GM12874 (cell line): ENCODE measurements at regions not wholly inside any gene's neighbourhood (a gene's known extent, or its start where the extent isn't known, plus 50 kb on each side); places are given as distances from the start of the nearest gene placed in this dataset.

ENCODE experiments used
- TF ChIP-seq, protein P1 (sequence below): IDR thresholded peaks from 2 replicates; pipeline ENCODE4 v1.5.1; 2011; ENCODE audit warnings: low read depth, mild to moderate bottlenecking, control low read depth, low read length, moderate library complexity; ENCODE audit not compliant: insufficient read depth

- TF ChIP-seq, protein P1, sequence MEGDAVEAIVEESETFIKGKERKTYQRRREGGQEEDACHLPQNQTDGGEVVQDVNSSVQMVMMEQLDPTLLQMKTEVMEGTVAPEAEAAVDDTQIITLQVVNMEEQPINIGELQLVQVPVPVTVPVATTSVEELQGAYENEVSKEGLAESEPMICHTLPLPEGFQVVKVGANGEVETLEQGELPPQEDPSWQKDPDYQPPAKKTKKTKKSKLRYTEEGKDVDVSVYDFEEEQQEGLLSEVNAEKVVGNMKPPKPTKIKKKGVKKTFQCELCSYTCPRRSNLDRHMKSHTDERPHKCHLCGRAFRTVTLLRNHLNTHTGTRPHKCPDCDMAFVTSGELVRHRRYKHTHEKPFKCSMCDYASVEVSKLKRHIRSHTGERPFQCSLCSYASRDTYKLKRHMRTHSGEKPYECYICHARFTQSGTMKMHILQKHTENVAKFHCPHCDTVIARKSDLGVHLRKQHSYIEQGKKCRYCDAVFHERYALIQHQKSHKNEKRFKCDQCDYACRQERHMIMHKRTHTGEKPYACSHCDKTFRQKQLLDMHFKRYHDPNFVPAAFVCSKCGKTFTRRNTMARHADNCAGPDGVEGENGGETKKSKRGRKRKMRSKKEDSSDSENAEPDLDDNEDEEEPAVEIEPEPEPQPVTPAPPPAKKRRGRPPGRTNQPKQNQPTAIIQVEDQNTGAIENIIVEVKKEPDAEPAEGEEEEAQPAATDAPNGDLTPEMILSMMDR = no peak
These were observed 62.5 kb upstream of the PDX1 start for GRCh38 chr13:27857282-27857681.

GRCh38 chr13:27858046-27858445 lies 61.8 kb upstream of the PDX1 start:
- TF ChIP-seq, protein P1 = no peak

DNA sequence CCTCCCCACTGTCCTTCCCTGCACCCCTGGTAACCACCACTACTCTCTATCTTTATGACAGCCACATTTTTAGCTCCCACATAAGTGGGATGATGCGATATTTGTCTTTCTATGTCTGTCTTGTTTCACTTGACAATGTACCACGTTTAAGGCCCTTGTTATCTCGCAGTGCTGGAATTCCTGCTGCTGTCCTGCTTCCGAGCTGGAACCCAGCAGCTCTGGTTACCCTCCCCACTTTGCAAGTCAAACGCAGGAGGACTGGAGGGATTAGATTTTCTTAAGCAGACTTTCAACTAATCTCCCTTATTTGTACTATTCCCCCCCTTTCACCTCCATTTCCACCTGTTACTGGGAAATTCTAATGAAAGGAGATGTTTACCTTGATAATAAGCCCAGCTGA lies 59.1 kb upstream of the PDX1 start:
- TF ChIP-seq, protein P1 = no peak

DNA sequence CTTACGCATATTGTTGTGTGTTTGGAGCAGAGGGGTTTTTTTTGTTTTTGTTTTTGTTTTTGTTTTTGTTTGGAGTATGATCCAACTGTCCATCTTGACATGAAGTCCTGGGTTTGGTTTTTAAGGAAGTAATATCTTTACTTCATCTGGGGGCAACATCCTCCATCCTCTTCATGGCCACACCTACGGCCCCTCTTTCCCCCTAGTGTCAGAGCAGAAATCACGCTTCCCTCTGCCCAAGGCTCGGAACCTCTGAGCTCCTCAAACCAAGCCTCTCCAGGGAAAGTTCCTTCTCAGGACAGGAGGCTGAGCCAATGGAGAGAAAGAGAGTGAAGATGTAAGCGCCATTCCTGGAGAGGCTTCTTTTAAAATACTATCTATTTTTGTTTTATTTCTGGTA lies 58.6 kb upstream of the PDX1 start:
- TF ChIP-seq, protein P1 = no peak

DNA sequence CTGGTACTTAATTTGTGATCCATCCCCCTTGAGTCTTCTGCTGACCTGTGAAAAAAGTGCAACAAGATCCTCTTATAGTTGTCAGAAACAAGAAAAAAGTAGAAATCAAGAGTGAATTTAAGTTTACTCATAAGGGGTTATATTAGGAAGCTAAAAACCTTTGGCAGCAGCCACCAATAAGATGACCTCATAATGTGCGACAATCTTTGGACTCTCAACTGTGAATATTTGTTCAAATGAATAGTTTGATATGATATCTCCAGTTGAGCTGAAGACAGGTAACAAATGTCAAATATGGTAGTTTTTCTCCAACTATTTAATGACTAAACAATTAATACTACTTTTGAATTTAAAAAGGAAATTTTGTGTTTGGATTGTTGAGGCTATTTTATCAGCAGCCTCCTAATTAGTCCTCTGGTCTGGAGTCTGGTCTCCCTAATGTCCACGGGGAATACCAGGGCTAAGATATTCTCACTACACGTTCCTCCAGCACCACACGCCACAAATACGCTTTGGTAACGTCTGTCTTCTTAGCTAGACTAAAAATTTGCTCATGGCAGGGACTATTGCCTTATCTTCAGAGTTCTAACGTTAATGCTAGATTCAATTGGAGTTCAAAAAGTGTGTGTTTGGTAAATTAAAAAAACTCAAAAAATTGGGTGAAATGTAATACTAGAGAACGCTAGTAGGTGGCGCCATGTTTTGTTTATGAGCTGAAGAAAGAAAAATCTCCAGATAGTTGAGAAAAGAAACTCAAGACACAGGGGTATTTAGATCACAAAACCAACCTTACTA lies 51.0 kb upstream of the PDX1 start:
- TF ChIP-seq, protein P1 = peak; percentile 39; the same call in 1 of the 2 replicates

- TF ChIP-seq, protein P1 = no peak
These were observed 50.2 kb upstream of the PDX1 start for GRCh38 chr13:27869436-27870095.
